BLaER1 (cell line): ENCODE measurements at regions not wholly inside any gene's neighbourhood (a gene's known extent, or its start where the extent isn't known, plus 50 kb on each side); places are given as distances from the start of the nearest gene placed in this dataset.
"Not testable (repeated sequence)": the region's sequence is repeated elsewhere in the genome, so short reads cannot be mapped to it uniquely, and the experiment has no call there.

Source experiments
- H3K27ac ChIP-seq: shearing (Covaris generic); formaldehyde crosslinking; 2 replicates; pipeline ENCODE4 v1.8.1; 2022
- H3K27me3 ChIP-seq: shearing (Covaris generic); formaldehyde crosslinking; 2 replicates; pipeline ENCODE4 v1.8.1; 2022
- H3K36me3 ChIP-seq: shearing (Covaris generic); formaldehyde crosslinking; 2 replicates; pipeline ENCODE4 v1.8.1; 2022
- H3K4me1 ChIP-seq: shearing (Covaris generic); formaldehyde crosslinking; 2 replicates; pipeline ENCODE4 v1.8.1; 2022
- H3K4me2 ChIP-seq: shearing (Covaris generic); formaldehyde crosslinking; 2 replicates; pipeline ENCODE4 v1.8.1; 2022
- H3K4me3 ChIP-seq: shearing (Covaris generic); formaldehyde crosslinking; 2 replicates; pipeline ENCODE4 v1.8.1; 2022
- H3K9ac ChIP-seq: shearing (Covaris generic); formaldehyde crosslinking; 2 replicates; pipeline ENCODE4 v1.8.1; 2022
- H3K9me3 ChIP-seq: shearing (Covaris generic); formaldehyde crosslinking; 2 replicates; pipeline ENCODE4 v1.8.1; 2022
- H4K20me1 ChIP-seq: shearing (Covaris generic); formaldehyde crosslinking; 2 replicates; pipeline ENCODE4 v1.8.1; 2022
- Cebpa-rat ChIP-seq: shearing (Covaris generic); IDR thresholded peaks from 2 replicates; pipeline ENCODE4 v1.8.1; 2022

DNA sequence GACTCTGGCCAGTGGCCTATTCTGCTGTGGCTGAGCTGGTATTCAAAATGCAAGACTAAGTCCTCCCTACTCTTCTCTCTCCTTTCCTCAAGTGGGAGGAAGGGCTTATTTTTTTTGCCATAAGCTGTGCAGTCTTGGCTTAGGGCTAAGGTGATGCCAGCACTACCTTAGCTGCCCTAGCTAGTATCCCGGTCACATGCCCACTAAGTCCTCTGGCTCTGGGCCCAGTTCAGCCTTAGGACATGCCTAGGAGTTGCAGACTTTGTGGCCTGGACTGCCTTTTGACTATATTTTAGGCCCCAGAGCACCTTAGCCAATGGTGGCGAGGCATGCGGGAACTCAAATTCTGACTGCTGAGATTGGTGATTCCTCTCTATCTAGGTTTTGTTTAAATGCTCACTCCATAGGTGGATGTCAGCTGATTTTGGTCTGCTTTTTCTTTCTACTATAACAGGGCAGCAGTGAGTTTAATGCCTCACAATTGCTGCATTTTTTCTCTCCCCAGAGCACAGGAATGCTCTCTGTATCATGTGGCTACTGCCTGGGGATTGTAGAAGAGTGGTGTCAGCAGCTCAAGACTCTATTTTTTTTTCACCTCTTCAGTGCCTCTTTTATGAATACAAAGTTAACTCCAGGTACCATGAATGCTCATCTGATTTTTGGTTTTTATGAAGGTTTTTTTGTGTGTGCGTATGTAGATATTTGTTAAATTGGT, 472.9 kb upstream of the GRID2 start:
- H3K27ac ChIP-seq = no peak overlapping the region
- TF ChIP-seq Cebpa-rat = no peak
- no peak overlapping the region for H3K9ac ChIP-seq
- no peak overlapping the region for H3K4me3 ChIP-seq
- no peaks in the 10 kb centered on the region for H3K4me1 ChIP-seq
- no peaks in the 10 kb centered on the region for H3K27me3 ChIP-seq
- H4K20me1 ChIP-seq = no peaks in the 10 kb centered on the region
- H3K36me3 ChIP-seq = no peaks in the 10 kb centered on the region
- H3K9me3 ChIP-seq = peaks cover 32% of the 10 kb centered on the region
- H3K4me2 ChIP-seq = no peak overlapping the region

- Histone ChIP-seq H3K4me2 (no peak overlapping the region), H3K27ac (no peak overlapping the region), H3K9ac (no peak overlapping the region), H3K9me3 (peaks cover 26% of the 10 kb centered on the region), H3K36me3 (no peaks in the 10 kb centered on the region), H4K20me1 (no peaks in the 10 kb centered on the region), H3K27me3 (no peaks in the 10 kb centered on the region), H3K4me1 (no peaks in the 10 kb centered on the region), H3K4me3 (no peak overlapping the region)
- TF ChIP-seq Cebpa-rat = no peak
Observed at GRCh38 chr4:91837608-91838029, 466.1 kb upstream of the GRID2 start.

DNA sequence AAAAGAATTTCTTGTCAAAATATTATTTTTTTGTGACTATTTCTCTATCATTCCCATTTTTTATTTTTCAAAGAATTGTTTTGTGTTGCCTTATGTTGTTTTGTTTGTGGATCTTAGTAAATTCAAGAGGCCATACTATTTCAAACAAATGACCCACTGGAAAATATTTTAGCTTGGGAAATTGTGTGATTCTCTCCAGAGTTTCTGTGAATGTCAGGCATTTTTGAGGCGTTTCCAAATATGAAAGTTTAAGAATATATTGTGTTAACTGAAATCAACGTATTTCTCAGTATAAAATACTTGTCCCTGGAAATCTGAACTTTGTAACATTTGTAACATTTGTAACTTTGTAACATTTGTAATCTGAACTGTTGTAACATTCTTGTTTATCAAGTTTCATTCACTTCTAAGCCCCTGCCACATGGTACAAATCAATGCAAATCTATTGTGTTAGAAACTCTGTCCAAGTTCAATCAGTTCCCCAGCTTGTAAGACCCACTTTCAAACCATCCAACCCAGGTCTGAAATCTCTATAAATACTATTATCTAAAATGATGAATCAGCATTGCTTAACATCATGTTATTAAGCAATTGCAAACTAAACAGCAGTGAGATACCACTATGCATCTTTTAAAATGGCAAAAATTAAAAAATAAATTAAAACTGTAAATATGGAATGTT, 465.4 kb upstream of the GRID2 start:
- H3K4me3 ChIP-seq = no peak overlapping the region
- TF ChIP-seq Cebpa-rat = no peak

DNA sequence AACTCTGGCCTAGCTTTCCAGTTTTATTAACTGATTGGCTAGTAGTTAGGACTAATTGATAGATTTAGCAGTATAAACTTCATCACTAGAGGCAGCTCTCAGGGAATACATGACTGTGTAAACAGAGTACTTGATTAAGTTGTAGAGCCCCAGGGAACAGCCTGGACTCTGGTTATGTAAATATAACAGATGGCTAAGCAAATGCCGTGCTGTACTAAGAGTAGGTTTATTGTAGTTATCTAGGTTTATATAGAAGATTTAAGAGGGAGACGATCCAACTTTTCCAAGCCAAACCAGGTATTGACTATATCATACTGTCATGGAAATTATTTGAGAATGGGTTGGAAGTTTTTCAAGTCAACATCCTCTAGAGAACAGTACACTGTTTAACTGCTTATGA, 463.4 kb upstream of the GRID2 start:
- Histone ChIP-seq H4K20me1 (no peaks in the 10 kb centered on the region), H3K27me3 (no peaks in the 10 kb centered on the region), H3K36me3 (no peaks in the 10 kb centered on the region), H3K4me1 (no peaks in the 10 kb centered on the region), H3K9me3 (no peaks in the 10 kb centered on the region), H3K27ac (no peak overlapping the region), H3K4me3 (no peak overlapping the region), H3K4me2 (no peak overlapping the region), H3K9ac (no peak overlapping the region)
- no peak for TF ChIP-seq Cebpa-rat

More for the DNA sequence above, 465.4 kb upstream of the GRID2 start:
- no peaks in the 10 kb centered on the region for H4K20me1 ChIP-seq
- H3K27me3 ChIP-seq = no peaks in the 10 kb centered on the region
- no peak overlapping the region for H3K27ac ChIP-seq
- H3K9ac ChIP-seq = no peak overlapping the region
- no peaks in the 10 kb centered on the region for H3K36me3 ChIP-seq
- no peak overlapping the region for H3K4me2 ChIP-seq
- peaks cover 19% of the 10 kb centered on the region for H3K9me3 ChIP-seq
- H3K4me1 ChIP-seq = no peaks in the 10 kb centered on the region

DNA sequence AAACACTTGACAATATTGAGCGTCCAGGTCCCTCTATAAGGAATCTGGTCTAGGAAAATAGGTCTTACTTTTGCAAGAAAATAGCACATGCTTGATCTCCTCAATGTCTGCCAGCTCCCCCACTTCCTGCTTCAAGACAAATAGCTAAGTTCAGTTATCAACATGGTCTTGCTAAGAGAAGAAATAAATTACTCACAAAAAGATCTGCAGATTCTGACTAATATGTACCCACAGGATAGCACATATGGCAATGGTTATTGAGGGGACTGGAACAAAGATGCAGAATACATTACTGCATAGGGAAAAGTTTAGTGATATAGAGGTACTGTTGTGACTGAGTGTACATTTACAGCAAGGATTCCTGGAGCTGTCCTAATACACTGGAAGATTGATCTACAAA, 457.5 kb upstream of the GRID2 start:
- TF ChIP-seq Cebpa-rat = no peak
- Histone ChIP-seq H3K9me3 (no peaks in the 10 kb centered on the region), H3K4me1 (no peaks in the 10 kb centered on the region), H3K9ac (no peak overlapping the region), H3K27ac (no peak overlapping the region), H3K36me3 (no peaks in the 10 kb centered on the region), H3K27me3 (no peaks in the 10 kb centered on the region), H4K20me1 (no peaks in the 10 kb centered on the region), H3K4me2 (no peak overlapping the region), H3K4me3 (no peak overlapping the region)

DNA sequence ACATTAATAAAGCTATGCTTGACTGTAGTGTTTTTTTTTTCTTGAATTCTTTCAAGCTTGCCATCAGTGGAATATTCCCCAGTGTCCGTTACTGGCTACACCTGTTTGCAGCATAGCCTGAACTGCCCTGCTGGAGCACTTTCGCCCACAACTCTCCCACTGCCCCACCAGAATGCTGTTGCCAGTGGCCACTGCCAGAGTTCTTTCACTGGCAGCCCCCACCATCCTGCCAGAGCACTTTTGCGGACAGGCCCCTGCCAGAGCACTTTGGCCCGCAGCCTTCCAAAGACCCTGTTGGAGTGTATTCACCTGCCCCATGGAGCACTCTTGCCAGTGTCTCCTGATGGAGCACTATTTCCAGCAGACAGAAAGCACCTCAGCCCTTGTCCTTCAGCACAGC, 452.3 kb upstream of the GRID2 start:
- no peak overlapping the region for H3K9ac ChIP-seq

GRCh38 chr4:91887926-91888325, 415.8 kb upstream of the GRID2 start:
- no peaks in the 10 kb centered on the region for H3K4me1 ChIP-seq
- H3K36me3 ChIP-seq = no peaks in the 10 kb centered on the region
- no peak overlapping the region for H3K9ac ChIP-seq
- no peaks in the 10 kb centered on the region for H4K20me1 ChIP-seq
- no peak overlapping the region for H3K27ac ChIP-seq
- TF ChIP-seq Cebpa-rat = no peak
- H3K4me2 ChIP-seq = no peak overlapping the region
- H3K4me3 ChIP-seq = no peak overlapping the region
- no peaks in the 10 kb centered on the region for H3K27me3 ChIP-seq
- no peaks in the 10 kb centered on the region for H3K9me3 ChIP-seq

More for the DNA sequence above, 452.3 kb upstream of the GRID2 start:
- H3K27ac ChIP-seq = no peak overlapping the region
- H3K4me2 ChIP-seq = no peak overlapping the region
- H3K4me3 ChIP-seq = no peak overlapping the region
- H3K9me3 ChIP-seq = no peaks in the 10 kb centered on the region
- no peaks in the 10 kb centered on the region for H3K36me3 ChIP-seq
- H3K27me3 ChIP-seq = no peaks in the 10 kb centered on the region
- no peaks in the 10 kb centered on the region for H4K20me1 ChIP-seq
- TF ChIP-seq Cebpa-rat = no peak
- no peaks in the 10 kb centered on the region for H3K4me1 ChIP-seq

DNA sequence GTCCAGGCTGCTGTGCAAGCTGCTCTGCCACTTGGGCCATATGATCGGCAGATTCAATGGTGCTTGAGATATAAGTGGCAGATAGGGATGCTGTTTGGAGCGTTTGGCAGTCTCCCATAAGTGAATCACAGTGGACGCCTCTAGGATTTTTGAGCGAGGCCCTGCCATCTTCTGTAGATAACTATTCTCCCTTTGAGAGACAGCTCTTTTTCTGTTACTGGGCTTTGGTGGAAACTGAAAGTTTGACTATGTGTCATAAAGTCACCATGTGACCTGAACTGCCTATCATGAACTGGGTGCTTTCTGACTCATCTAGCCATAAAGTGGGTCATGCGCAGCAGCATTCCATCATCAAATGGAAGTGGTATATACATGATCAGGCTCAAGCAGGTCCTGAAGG, 412.5 kb upstream of the GRID2 start:
- H3K27ac ChIP-seq, H3K9me3 ChIP-seq, H4K20me1 ChIP-seq, H3K4me1 ChIP-seq, H3K4me3 ChIP-seq, H3K27me3 ChIP-seq, H3K4me2 ChIP-seq, H3K36me3 ChIP-seq, H3K9ac ChIP-seq: not testable (repeated sequence)

DNA sequence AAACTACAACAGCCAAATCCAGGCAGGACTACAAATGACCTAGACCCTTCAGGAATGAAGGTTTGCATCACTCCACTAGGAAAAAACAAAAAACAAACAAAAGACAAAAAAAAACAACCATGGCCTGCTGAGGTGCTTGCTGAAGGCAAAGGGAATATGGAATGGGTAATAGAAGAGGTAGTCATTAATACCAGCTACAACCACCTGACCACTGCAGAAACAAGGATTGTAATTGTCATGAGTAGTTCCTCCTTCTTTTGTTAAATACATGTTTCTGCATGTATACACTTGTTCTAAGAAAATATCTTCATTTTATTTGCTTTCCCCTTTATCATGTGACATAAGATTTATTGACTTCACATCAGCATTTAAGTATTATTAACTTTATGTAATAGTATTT, 409.8 kb upstream of the GRID2 start:
- Histone ChIP-seq H3K4me1 (no peaks in the 10 kb centered on the region), H3K4me3 (no peak overlapping the region), H3K9me3 (no peaks in the 10 kb centered on the region), H3K27ac (no peak overlapping the region), H3K36me3 (no peaks in the 10 kb centered on the region), H3K4me2 (no peak overlapping the region), H3K27me3 (no peaks in the 10 kb centered on the region), H4K20me1 (no peaks in the 10 kb centered on the region), H3K9ac (no peak overlapping the region)
- no peak for TF ChIP-seq Cebpa-rat

DNA sequence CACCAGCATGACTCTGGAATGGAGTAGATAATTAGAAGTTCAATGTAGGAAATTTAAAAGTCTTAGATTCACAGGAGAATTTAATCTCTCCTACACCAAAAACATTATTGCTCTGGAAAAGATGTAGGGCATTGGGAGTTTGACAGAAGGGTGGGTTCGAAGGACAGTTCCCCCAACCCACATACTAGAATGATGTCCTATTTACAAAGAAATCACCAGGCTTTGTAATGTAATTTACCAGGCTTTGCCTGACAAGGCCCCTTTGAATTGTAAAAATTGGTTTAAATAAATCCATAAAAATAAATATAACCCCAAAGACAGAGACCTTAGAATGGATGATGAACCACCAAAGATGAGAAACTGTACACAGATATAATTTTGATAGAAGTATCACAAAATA, 399.2 kb upstream of the GRID2 start:
- TF ChIP-seq Cebpa-rat = no peak
- Histone ChIP-seq H3K4me2 (no peak overlapping the region), H4K20me1 (no peaks in the 10 kb centered on the region), H3K9ac (no peak overlapping the region), H3K36me3 (no peaks in the 10 kb centered on the region), H3K27ac (no peak overlapping the region), H3K27me3 (no peaks in the 10 kb centered on the region), H3K9me3 (no peaks in the 10 kb centered on the region), H3K4me3 (no peak overlapping the region), H3K4me1 (no peaks in the 10 kb centered on the region)
